HG03520 (cell line): ENCODE measurements at regions not wholly inside any gene's neighbourhood (a gene's known extent, or its start where the extent isn't known, plus 50 kb on each side); places are given as distances from the start of the nearest gene placed in this dataset.

Experiments
- ATAC-seq: cut with Tn5 transposase; IDR thresholded peaks from one replicate; pipeline ENCODE4 v1.9.1; 2021; ENCODE audit warnings: mild to moderate bottlenecking, moderate library complexity; ENCODE audit not compliant: unreplicated experiment

GRCh38 chr11:30089921-30090320 is 73.1 kb upstream of the KCNA4 start:
- ATAC-seq, result no peak

- no peak for ATAC-seq
These were observed 74.4 kb upstream of the KCNA4 start for GRCh38 chr11:30091246-30091645.

GRCh38 chr11:30091737-30092136 is 74.9 kb upstream of the KCNA4 start:
- no peak for ATAC-seq

GRCh38 chr11:30092518-30092917 is 75.7 kb upstream of the KCNA4 start:
- ATAC-seq, result no peak

GRCh38 chr11:30100495-30100894 is 83.7 kb upstream of the KCNA4 start:
- ATAC-seq, result no peak

- no peak for ATAC-seq
These were observed 89.7 kb upstream of the KCNA4 start for GRCh38 chr11:30106222-30107181.

GRCh38 chr11:30107899-30108298 is 91.1 kb upstream of the KCNA4 start:
- ATAC-seq, result no peak

GRCh38 chr11:30109774-30110173 is 92.9 kb upstream of the KCNA4 start:
- no peak for ATAC-seq

- no peak for ATAC-seq
These were observed 93.9 kb upstream of the KCNA4 start for GRCh38 chr11:30110691-30111090.

GRCh38 chr11:30111786-30112185 is 95.0 kb upstream of the KCNA4 start:
- ATAC-seq, result no peak

GRCh38 chr11:30113326-30113898 is 96.6 kb upstream of the KCNA4 start:
- no peak for ATAC-seq

GRCh38 chr11:30116512-30116911 is 99.7 kb upstream of the KCNA4 start:
- no peak for ATAC-seq

GRCh38 chr11:30120045-30120589 is 103.3 kb upstream of the KCNA4 start:
- ATAC-seq, result no peak

GRCh38 chr11:30125456-30125855 is 105.4 kb upstream of the FSHB start:
- ATAC-seq, result no peak

GRCh38 chr11:30128269-30128932 is 102.4 kb upstream of the FSHB start:
- ATAC-seq, result no peak

GRCh38 chr11:30131535-30131934 is 99.3 kb upstream of the FSHB start:
- no peak for ATAC-seq

GRCh38 chr11:30133281-30133680 is 97.5 kb upstream of the FSHB start:
- no peak for ATAC-seq

- ATAC-seq, result peak; percentile 63
These were observed 87.6 kb upstream of the FSHB start for GRCh38 chr11:30143098-30143705.

- ATAC-seq, result no peak
These were observed 83.5 kb upstream of the FSHB start for GRCh38 chr11:30147293-30147692.

- no peak for ATAC-seq
These were observed 80.8 kb upstream of the FSHB start for GRCh38 chr11:30149998-30150397.

GRCh38 chr11:30150425-30150824 is 80.4 kb upstream of the FSHB start:
- ATAC-seq, result no peak
